Stimulated activated CD4-positive, alpha-beta T cell treated with anti-CD3 and anti-CD28 coated beads, Interleukin-4, amount 100 ng/mL, for 1 hour (primary cell): ENCODE measurements at regions not wholly inside any gene's neighbourhood (a gene's known extent, or its start where the extent isn't known, plus 50 kb on each side); places are given as distances from the start of the nearest gene placed in this dataset.
A peak's percentile ranks its signal among the peaks of the same experiment; 100 is the strongest.

Experiments used
- DNase-seq: peaks from one replicate; pipeline ENCODE4 v3.0.0-alpha.2; 2020

DNA sequence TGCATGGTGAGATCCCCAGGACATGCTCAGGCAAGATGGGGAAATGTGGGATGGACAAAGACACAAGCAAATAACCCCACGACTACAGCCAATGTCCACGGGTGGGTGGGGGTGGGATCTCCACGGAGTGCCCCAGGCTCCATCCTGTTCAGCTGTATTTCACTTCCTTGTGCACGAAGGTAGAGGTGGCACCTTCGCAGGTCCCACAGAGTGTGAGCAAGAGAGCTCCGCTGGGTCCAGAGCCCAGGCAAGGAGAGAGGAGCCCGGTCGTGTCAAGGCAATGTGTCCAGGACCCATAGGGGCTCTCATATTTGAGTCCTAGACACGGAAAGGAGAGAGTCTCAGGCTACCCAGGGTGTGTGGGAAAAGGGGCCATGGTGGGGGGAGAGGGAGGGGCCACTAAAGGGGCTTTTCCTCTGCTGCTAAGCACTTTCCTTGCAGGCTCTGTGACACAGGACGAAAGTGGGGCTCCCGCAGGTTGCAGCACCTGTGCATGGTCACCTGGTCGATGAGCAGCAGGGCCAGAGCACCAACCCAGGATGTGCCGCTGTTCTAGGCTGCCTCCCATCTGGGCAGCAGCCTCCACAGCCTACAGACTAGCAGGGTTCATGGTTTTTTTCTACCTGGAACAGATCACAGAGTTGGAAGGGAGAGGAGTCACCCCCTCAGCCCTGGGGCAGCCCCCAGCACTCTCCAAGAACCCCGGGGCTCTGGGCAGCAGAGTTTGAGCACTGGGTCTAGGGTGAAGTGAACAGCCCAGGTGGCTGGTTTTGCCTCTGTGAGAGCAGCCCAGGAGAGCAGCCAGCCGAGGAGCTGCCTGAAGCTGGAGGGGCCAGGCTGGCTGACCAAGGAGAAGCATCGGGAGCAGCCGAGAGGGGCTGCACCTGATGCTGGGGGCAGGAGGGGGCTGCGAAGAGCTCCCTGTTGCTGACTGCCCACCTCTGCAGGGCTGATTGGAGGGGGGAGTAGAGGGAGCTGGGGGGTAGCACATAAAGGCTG, 100.7 kb upstream of the MVB12B start:
- DNase-seq = no peak

DNA sequence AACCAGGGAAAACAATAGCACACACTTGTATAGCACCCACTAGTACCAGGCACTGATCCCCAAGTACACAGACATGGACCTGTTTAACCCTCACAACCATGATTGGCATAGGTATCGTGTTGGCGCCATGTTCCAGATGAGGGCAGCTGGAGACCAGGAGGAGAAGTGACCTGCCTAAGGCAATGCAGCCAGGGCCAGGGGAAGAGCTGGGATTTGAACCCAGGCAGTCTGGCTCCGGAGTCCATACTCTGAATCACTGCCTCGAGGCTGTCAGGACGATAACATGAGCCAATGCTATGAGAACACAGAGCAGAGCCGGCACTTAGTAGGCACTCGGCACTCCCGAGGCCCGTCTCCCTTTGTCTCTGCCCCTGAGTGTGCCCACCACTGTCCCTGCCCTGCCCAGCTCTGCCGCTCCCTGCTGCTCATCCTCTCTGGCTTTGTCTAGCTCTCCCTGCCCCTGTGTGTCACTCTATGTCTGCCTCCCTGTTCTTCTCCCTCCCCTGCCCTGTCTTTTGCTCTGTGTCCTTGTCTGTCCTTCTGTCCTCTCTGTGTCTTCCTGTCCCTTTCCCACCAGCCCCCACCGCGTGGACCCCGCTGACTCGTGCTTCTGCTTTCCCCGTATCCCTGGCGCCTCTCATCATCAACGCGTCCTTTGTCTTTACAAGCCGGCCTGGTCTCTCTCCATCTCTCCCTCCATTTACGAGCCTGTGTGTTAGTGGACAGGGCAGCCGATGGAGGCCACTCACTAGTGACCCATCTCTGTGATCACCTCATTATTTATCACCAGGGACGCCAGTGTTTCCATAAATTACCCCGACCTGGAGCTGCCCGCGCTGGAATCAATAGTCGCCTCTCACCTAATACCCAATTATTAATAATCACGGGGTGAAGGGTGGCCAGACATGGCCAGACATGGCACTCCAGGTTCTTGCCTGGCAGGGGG, 99.4 kb upstream of the MVB12B start:
- DNase-seq = no peak

DNA sequence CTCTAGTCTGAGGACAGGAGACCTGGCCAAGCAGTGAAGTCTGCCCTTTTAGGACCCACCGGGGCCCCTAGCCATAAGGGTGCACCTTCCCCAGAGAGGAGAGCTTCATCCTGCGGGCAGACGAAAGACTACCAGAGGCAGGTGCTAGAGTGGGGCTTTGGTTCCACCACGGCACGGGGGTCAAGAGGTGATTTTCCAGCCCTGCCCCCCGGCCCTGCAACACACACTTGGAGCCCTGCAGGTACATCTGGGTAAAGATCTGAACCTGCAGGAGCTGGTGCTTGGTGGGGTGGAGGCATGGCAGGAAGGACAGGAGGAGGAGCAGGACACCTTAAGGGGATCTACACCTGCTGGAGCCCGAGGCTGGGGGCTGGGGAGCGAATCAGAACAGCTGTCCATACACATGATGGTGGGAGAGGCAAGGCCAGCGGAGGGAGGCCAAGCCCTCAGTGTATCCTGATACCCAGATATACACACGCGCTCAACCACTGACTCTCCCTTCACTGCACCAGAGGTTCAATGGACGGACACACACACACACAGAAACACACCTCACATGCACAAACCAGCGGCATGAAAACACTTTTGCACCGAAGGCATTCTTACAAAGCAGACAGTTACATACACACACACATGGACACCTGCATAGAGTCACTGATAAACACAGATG, 98.4 kb upstream of the MVB12B start:
- no peak for DNase-seq

DNA sequence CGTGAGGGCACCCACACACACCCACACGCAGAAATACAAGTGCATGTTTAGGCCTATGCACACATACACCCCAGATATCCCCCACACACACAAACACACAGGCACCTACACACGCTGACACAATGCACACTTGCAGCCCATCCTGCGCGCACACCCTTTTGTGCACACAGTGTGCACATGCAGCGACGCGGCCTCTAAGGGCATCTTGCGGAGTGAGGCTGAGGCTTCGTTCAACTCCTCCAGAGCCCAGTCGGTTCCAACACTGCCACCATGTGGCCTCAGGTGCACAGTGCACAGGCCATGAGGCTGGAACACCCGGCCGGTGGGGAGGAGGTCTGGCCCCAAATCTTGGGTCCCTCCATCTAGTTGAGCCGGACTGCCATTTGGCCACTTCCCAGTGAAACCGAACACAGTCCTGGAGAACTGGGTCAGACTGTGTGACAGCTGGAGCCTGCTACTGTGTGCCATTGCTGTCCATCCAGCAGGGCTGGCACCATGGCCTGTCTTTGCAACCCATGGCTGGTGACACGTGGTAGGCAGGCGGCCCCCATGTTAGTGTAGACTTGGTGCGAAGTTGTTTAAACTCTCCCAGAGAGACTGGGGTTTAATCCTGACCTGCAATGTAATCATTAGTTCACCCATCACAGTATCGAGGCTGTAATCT, 97.7 kb upstream of the MVB12B start:
- DNase-seq = peak; percentile 71

DNA sequence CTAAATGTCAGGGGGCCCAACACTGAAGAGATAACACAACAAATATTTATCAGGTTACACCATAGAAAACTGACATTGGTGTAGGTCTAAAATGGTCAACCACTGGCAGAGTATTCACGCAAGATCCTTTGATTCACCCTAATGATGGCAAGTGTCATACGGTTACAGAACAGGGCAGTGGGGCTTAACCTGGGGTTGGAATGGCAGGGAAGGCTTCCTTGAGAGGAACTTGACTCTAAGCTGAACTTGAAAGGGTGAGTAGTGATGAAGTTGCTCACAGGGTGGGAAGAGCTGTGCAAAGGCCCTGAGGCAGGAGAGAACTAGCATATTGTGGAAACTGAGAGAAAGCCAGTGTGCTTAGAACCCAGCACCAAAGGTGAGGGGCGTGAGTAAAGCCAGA, 97.1 kb upstream of the MVB12B start:
- DNase-seq = no peak

DNA sequence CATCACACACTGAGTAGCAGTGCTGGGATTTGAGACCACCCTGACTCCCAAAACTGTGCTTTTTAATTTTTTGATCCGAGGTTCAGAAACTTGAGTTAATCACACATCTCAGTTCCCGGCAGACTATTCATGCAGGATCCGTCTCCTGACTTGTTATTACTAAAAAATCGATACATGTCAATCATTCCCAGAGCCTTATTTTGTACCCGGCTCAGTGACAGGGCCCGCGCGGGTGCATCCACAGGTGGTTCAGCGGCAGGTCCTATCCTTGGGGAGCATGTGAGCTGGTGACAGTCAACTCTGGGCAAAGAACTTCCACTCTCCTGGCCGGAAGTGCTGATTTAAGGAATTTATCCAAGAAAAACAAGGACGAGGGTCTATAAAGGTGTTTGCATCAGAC, 95.9 kb upstream of the MVB12B start:
- DNase-seq = no peak

DNA sequence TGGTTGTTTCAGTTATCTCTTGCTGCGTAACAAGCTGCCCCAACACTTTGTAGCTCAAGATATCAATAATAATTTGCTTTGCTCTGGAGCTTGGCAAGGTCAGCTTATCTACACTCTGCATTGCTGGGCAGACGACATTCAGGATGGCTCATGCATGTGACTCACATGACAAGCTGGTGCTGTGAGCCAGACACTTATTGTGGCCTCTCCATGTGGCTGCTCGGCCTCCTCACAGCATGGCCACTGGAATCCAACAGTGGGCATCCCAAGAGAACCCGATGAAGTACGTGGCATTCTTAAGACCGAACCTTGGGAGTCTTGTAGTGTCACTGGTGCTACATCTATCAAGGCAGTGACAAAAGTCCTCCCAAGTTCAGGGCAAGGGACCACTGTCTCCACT, 94.2 kb upstream of the MVB12B start:
- no peak for DNase-seq

DNA sequence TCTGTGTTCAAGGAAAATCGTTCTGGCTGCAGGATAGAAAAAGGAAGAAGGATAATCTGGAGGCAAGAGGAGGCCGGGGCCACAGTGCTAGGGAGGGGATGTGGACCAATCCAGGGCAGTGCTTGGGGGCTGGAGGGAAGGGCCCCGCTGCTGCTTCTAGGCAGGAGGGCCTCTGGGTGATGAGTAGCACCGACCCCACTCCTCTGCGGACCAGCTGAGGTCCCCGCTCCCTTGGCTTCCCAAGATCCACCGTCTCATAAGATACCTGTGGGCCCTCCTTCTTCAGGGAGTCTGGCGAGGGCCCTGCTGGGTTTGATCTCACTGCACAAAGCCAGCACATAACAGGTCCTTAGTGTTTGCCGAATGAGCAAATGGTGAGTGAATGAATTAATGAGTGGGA, 93.5 kb upstream of the MVB12B start:
- no peak for DNase-seq

DNA sequence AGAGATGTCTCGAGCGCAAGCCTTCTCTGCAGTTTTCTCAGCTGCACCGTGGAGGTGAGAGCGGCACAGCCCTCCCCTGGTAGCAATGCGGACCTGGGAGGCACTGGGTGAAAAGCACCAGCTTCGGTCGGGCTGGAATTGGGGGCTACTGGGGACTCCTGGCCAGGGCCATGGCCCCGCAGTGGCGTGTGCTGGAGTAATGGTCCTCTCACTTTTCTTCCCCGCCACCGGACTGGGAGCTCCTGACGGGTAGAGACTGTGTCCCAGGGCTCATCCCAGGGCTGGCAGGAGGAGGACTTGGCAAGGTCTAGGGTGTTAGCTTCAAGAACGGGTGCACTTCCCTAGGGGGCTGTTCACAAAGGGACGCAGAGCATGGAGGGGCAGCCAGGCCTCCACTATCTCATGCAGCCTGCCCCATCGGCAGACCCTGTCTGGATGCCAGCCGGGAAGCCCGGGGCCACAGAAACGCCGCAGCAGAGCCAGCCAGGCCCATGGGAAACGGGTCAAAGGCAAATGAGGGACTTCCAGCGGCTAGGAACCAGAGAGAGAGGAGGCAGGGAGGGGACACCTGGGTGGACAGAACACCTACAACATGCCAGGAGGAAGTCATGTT, 92.6 kb upstream of the MVB12B start:
- DNase-seq = no peak

DNA sequence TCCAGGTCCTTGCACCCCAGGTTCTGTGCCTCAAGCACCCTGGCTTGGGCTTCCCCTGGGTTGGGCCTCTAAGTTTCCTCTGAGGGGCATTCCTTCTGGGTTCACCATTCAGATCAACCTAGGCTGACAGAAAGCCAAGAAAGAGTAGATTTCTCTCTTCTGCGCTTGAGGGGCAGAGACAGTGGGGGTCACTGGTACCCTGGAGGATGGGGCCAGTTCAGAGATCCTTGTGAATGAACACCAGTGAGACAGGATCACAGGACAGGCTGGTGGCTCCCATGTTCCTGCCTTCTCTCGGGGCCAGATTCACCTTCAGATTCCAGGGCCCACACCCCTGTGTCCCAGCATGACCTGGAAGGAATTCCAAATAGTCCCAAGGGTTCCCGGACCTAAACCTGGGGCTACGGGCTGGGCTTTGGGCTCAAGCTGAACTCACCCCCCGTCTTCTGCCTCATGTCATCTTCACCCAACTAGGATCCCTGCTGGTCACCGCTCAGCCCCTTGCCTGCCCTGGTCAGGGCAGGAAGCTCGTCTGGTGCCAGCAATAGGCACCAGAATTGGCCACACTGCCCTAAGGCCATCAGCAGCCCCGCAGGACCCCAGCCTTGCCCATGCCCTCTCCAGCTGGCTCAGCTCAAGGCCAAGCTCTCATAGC, 91.8 kb upstream of the MVB12B start:
- no peak for DNase-seq

DNA sequence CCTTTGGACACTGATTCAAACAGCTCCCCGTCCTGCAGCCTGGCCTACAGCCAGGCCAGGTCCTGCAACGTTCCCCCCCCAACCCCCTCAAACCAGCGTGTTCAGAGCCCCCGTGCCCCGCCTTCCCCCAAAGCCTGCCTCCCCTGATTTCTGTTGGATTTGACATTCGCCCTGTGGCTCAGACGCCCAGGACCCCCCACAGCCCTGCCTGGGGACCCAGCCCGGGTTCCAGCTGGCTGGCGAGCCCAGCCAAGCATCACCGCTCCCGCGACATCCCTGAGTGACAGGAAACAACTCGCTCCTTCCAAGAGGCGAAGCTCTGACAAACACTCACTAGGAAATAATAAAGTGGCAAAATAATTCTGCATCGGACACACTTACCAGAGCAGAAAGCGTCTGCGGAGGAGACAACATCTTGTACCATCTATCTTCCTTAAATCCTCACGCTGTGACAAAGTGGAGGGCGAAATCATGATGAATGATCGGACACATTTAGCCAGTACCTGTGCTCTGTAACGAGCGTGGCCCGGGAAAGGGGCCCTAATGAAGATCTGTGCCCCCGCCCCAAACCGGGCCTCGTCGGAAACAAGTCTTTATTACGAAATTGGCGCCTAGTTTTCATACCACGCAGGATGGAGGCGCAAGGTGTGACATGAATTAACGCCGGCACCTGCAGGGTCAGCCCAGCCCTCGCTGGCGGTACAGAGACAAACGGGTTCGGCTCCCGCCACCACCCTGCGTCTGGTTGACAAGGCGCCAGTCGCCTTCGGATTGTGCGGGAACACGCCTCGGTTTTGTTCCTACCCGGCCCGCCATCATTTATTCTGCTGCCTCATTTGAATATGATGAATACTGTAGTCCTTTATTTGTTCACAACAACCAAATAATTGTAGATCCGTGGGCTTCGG, 91.0 kb upstream of the MVB12B start:
- DNase-seq = no peak

DNA sequence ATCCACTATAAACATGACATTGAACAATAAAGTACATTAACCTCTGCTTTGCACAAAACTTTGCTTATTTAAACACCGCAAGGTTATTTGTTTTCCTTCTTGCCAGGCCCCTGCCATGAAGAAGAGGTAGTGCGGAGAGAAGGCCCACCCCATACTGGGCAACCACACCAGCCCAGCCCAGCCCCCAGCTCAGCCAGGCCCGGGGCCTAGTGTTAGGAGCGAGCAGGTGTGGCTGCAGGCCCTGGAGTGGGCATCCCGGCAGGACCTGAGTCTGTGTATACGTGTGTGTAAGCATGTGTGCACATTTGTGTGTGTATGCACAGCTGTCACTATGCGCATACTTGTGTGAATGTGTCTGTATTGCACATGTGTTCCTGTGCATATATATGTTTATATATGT, 90.4 kb upstream of the MVB12B start:
- DNase-seq = no peak

DNA sequence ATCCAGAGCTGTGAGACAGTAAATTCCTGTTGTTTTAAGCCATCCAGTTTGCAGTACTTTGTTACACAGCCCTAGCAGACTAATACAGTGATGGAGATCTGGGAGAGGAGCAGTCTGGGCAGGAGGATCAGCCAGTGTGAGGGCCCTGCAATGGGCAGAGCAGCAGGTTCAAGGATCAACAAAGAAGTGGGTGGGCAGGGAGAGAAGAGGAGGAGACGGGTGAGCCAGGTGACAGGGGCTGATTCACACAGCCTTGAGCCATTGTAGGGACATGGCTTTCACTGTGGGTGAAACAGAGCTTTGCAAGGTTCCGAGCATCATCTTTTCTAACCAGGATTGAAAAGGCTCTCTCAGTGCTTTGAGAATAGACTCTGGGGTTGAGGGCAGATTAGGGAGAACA, 88.2 kb upstream of the MVB12B start:
- DNase-seq = no peak

DNA sequence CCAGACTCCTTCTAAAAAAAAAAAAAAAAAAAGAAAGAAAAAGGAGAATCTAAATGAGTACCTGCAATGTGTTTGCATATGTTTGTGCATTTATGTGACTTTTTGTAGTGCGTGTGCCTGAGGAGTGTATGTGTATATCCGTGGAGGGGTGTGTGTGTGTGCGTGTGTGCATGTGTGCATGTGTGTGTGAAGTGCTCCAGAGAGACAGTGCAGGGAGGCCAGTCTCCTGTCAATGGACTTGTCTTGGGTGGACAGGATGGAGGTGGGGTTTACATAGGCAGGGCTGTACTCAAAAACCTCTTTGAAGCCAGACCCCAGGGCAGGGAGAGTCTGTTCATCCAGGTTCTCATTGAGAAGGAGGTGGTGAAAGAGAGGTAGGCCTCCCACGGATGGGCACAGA, 87.1 kb upstream of the MVB12B start:
- DNase-seq = no peak

DNA sequence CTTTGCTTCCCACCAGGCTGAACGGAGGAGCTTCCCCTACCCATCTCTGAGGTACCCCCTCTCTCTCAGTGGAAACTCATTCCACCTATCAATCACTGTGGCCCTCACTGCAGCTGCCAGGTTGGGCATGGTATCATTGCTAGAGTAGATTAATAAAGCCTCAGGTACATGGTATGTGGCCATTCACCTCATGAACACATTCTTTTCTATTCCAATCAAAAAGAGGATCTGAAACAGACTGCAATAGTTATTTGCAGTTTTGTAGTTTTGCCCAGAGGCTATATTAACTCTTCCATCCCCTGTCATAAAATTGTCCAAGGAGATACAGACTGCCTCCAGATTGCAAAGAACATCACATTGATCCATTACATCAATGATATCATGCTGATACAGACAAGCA, 85.8 kb upstream of the MVB12B start:
- no peak for DNase-seq

DNA sequence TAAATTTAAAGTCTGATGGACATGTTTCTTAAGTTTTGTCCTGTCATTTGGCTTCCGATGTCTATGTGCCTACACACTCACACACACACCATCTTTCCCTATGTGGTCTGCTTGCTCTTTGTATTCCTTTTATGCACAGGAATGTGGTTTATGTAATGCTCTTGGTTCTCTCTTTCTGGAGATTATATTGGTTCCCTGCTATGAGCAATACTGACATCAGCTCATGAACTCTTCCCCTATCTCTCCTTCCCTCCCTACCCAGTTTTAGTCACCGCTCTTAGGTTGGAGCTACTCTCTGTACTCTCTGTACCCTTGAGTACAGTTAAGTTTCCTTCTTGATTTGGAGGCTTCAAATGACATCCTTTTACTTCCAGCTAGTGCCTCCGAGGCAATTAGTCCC, 77.9 kb upstream of the MVB12B start:
- no peak for DNase-seq

DNA sequence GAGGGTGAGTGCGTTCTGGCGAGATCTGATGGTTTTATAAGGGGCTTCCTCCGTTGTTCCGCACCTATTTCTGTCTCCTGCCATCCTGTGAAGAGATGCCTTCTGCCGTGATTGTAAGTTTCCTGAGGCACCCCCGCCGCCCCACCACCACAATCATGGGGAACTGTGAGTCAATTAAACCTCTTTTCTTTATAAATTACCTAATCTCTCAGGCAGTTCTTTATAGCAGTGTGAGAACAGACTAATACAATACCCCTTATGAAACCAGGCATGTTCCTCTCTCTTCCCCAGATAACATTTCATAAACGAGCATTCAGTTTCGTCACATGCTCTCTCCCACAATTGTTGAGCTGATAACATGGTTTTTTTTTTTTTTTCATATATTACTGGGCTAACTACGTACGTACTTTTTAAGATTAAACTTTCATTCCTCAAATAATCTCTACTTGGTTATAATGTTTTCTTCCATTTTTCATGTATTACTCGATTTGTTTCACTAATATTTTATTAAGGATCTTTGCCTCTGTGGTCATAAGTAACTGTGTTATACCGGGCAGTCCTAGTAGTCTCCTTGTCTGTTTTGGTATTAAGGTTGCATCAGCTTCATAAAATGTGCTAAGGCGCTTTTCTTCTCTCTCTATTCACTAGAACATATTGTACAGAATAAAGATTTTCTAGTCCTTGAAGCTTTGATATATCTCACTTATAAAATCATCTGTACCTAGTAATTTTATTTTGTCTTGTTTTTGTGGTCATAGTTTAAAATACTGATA, 64.9 kb upstream of the MVB12B start:
- DNase-seq = no peak

DNA sequence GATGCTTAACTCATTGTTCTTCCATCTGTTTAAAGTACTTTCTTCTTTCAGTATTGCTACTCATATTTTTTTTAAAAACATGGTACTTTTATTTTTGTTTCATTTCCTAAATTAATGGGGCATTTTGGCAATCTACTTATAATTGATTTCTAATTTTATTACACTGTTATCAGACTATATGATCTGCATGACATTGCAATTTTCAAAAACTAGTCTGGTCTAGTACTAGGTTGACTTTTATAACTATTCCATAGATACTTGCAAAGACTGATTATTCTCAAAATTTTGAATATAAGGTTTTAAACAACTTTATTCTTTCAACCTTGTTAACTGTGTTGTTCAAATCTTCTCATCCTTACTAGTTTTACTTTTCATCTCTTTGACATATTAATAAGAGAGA, 63.9 kb upstream of the MVB12B start:
- DNase-seq = no peak

DNA sequence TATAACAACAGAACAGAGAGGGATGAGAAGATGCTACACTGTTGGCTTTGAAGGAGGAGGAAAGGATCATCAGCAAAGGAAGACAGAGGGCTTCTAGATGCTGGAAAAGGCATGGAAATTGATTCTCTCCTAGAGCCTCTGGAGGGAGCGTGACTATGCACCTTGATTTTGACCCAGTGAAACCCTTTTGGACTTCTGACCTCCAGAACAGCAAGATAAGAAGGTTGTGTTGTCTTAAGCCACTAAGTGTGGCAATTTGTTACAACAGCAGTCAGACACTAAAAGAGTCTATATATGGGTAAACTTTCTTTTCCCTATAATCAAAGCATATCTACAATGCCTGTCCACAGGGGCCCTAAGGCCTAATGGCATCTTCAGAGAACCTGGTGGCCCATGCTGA, 56.1 kb upstream of the MVB12B start:
- no peak for DNase-seq
